Astrocyte of the spinal cord (primary cell): ENCODE measurements at regions not wholly inside any gene's neighbourhood (a gene's known extent, or its start where the extent isn't known, plus 50 kb on each side); places are given as distances from the start of the nearest gene placed in this dataset.

Source experiments
- DNase-seq: peaks from one replicate; pipeline ENCODE4 v3.0.0; 2011; ENCODE audit warnings: low read depth, low spot score
- H3K4me3 ChIP-seq: 2 replicates; pipeline ENCODE4 v1.5.1; 2011; ENCODE audit warnings: low read depth, mild to moderate bottlenecking, low read length, moderate library complexity
- CTCF ChIP-seq: IDR thresholded peaks from 2 replicates; pipeline ENCODE4 v1.5.1; 2012; ENCODE audit warnings: low read depth, mild to moderate bottlenecking, low read length, inconsistent platforms
- in situ Hi-C: cut with HindIII; loops from 2 replicates; pipeline ENCODE4 v1.10.0; 2017; ENCODE audit warnings: low sequenced_read_pairs

DNA sequence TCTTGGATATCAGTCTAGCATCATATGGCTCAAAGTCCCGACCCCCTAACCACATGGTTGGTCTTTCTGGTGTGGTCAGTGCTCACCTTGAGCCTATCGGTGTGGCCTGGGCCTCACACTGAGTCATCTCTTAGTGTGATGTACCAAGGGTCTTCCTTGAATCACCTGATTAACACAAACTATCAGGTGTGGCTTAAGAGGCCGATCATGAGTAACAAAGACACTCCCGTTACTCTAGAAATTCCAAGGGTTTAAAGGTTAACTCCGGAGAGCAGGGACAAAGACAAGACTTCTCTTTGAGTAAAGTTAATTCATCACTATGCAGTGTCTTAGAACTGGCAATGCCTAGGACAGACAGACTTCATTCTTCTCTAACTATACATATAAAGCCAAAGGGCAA, 52.3 kb upstream of the ARMC3 start:
- no peak for DNase-seq
- in situ Hi-C loops = no loop called here
- no peak overlapping the region for H3K4me3 ChIP-seq
- TF ChIP-seq CTCF = no peak

DNA sequence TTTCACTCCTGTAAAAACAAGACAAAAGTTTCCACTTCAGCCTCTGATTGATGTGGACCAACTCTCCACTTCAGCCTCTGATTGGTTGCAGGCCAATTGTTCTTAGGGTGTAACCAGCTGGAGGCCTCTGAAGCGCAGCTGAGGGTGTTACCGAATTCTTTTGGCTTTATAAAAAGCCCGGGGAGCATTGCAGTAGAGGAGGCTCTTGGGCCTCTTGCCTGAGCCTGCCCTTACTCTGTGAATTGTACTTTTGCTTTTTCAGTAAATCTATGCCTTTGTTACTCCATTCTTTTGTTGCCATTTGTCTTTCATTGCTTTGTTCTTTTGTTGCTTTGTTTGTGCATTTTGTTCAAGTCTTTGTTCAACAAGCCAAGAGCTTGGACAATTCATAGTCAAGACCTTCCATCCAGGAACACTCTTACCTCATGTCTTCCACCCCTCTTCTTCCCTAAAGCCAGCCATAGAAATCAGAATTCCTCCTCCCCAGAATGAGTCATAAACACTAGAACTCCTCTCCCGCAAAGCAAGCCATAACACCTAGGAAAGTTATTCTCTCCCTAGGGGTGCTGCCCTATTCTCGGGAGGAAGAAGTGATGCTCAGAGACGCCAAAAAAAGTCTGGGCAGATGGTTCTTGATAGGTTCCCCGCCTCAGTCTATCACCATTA, 53.5 kb upstream of the ARMC3 start:
- in situ Hi-C loops = no loop called here
- H3K4me3 ChIP-seq = no peak overlapping the region
- no peak for TF ChIP-seq CTCF
- DNase-seq = no peak

DNA sequence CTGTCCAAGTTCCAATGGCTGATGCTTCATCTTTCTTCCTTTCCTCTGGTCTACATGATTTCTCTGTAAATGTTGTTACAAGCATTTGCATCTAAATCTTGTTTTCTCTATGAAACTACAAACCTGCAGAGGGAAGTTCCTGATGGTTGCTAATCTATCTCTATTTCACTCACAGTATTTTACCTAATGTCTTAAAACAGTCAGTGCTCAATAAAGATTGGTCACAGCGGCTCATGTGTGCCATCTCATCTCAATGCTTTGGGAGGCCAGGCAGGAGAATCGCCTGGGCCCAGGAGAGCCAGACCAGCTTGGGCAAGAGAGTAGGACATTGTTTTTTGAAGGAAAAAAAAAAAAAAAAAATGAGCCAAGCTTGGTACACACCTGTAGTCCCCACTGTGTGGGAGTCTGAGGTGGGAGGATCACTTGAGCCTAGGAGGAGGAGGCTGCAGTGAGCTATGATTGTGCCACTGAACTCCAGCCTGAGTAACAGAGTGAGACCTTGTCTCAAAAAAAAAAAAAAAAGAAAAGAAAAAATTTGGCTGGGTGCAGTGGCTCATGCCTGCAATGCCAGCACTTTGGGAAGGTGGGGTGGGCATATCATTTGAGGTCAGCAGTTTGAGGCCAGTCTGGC, 71.3 kb upstream of the ARMC3 start:
- in situ Hi-C loops = no loop called here
- DNase-seq = no peak
- no peak for TF ChIP-seq CTCF

GRCh38 chr10:22854935-22855421, 72.9 kb upstream of the ARMC3 start:
- no peak for TF ChIP-seq CTCF
- no peak overlapping the region for H3K4me3 ChIP-seq

More for the DNA sequence above, 71.3 kb upstream of the ARMC3 start:
- H3K4me3 ChIP-seq = no peak overlapping the region

GRCh38 chr10:22853906-22854447, 73.9 kb upstream of the ARMC3 start:
- no peak for TF ChIP-seq CTCF
- in situ Hi-C loops = no loop called here
- H3K4me3 ChIP-seq = no peak overlapping the region
- DNase-seq = peak; percentile 47

More at GRCh38 chr10:22854935-22855421, 72.9 kb upstream of the ARMC3 start:
- no peak for DNase-seq
- in situ Hi-C loops = no loop called here

GRCh38 chr10:22852712-22853353, 75.0 kb upstream of the ARMC3 start:
- no peak for DNase-seq
- H3K4me3 ChIP-seq = no peak overlapping the region
- in situ Hi-C loops = no loop called here
- TF ChIP-seq CTCF = no peak
